BLaER1 treated with 17β-estradiol and CSF1 and Interleukin-3, amounts not matched to agents 10 nM and 100 nM (cell line): ENCODE measurements at regions not wholly inside any gene's neighbourhood (a gene's known extent, or its start where the extent isn't known, plus 50 kb on each side); places are given as distances from the start of the nearest gene placed in this dataset.

Experiments
- H3K27ac ChIP-seq, 11 experiments: shearing (Covaris generic); formaldehyde crosslinking; 2 replicates each; pipeline ENCODE4 v1.8.1; 2022
- H3K27me3 ChIP-seq, 11 experiments: shearing (Covaris generic); formaldehyde crosslinking; 2 replicates each; pipeline ENCODE4 v1.8.1; 2022
- H3K36me3 ChIP-seq, 11 experiments: shearing (Covaris generic); formaldehyde crosslinking; 2 replicates each; pipeline ENCODE4 v1.8.1; 2022
- H3K4me1 ChIP-seq, 10 experiments: shearing (Covaris generic); formaldehyde crosslinking; 2 replicates each; pipeline ENCODE4 v1.8.1; 2022
- H3K4me2 ChIP-seq, 11 experiments: shearing (Covaris generic); formaldehyde crosslinking; 2 replicates each; pipeline ENCODE4 v1.8.1; 2022
- H3K4me3 ChIP-seq, 10 experiments: shearing (Covaris generic); formaldehyde crosslinking; 2 replicates each; pipeline ENCODE4 v1.8.1; 2022
- H3K9ac ChIP-seq, 11 experiments: shearing (Covaris generic); formaldehyde crosslinking; 2 replicates each; pipeline ENCODE4 v1.8.1; 2022
- H3K9me3 ChIP-seq, 11 experiments: shearing (Covaris generic); formaldehyde crosslinking; replicated peaks in 1 of 11; 2 replicates each; pipeline ENCODE4 v1.8.1; 2022
- H4K20me1 ChIP-seq, 11 experiments: shearing (Covaris generic); formaldehyde crosslinking; 2 replicates each; pipeline ENCODE4 v1.8.1; 2022
- Cebpa-rat ChIP-seq, 11 experiments: shearing (Covaris generic); IDR thresholded peaks; 2 replicates each; pipeline ENCODE4 v1.8.1; 2022

DNA sequence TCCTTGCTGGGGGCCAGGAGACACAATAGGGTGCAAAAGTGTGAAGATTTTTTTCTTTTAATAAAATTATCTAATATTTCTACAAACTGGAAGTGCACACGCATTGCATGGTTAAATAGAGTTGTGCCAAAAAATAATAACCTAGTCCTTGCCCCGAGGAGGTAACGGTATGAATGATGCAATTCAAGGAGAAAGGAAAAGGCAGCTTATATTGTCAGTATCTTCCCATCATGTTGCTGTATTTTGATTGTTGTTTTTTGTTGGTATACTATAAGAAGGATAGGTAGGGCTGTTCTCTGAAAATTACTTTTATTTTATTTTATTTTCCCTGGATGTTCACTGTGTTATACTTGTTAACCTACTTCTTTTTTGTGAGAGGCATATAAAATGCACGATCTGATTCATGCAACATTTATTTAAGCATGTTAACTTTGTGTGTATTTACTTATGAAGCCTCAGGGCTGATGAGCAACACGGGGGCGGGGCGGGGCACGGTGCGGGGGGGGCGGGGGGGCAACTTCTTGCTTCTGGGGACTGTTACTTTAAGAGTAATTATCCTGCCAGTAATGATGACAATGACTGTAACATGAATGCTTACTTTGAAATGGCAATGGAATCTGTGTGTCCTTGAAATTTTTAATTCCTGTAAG is 118.6 kb downstream of the AQP4 start:
- Histone ChIP-seq H4K20me1 (no peaks in the 10 kb centered on the region), H3K27ac (no peak overlapping the region), H3K27me3 (no peaks in the 10 kb centered on the region), H3K9me3 (peaks cover 0 to 5% (median 0%) of the 10 kb centered on the region in 11 experiments; a peak in 1 of 22 replicates), H3K4me2 (no peak overlapping the region), H3K9ac (no peak overlapping the region), H3K36me3 (no peaks in the 10 kb centered on the region), H3K4me1 (peaks cover 0 to under 1% (median 0%) of the 10 kb centered on the region in 10 experiments; a peak in 2 of 20 replicates), H3K4me3 (no peak overlapping the region)
- TF ChIP-seq Cebpa-rat (IDR thresholded peaks at IDR 0.05), result no peak

DNA sequence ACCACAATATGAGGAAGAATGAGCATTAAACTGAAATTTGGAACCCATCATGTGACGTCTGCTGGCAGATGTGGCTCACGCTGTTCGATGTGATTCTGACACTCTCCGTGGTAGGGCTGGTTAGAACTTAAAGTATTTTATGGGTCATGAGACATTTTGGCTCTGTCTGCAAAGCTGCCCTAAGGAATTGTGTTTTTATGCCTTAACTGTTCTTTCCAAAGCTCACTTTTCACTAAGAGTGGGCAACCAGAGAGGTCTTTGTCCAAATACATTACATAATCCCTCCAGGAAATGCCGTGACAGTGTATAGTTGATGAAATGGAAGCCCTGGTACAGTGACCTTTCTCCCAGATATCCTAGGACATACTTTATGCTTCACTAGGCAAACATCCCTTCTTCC is 119.1 kb downstream of the AQP4 start:
- no peaks in the 10 kb centered on the region for H4K20me1 ChIP-seq
- no peaks in the 10 kb centered on the region for H3K27me3 ChIP-seq
- H3K9ac ChIP-seq, result no peak overlapping the region
- H3K36me3 ChIP-seq, result no peaks in the 10 kb centered on the region
- no peak overlapping the region for H3K4me2 ChIP-seq
- H3K4me1 ChIP-seq, result no peaks in the 10 kb centered on the region
- no peak overlapping the region for H3K4me3 ChIP-seq
- TF ChIP-seq Cebpa-rat (IDR thresholded peaks at IDR 0.05), result no peak
- peaks cover 0 to 5% (median 0%) of the 10 kb centered on the region in 11 experiments; a peak in 1 of 22 replicates for H3K9me3 ChIP-seq
- H3K27ac ChIP-seq, result no peak overlapping the region

DNA sequence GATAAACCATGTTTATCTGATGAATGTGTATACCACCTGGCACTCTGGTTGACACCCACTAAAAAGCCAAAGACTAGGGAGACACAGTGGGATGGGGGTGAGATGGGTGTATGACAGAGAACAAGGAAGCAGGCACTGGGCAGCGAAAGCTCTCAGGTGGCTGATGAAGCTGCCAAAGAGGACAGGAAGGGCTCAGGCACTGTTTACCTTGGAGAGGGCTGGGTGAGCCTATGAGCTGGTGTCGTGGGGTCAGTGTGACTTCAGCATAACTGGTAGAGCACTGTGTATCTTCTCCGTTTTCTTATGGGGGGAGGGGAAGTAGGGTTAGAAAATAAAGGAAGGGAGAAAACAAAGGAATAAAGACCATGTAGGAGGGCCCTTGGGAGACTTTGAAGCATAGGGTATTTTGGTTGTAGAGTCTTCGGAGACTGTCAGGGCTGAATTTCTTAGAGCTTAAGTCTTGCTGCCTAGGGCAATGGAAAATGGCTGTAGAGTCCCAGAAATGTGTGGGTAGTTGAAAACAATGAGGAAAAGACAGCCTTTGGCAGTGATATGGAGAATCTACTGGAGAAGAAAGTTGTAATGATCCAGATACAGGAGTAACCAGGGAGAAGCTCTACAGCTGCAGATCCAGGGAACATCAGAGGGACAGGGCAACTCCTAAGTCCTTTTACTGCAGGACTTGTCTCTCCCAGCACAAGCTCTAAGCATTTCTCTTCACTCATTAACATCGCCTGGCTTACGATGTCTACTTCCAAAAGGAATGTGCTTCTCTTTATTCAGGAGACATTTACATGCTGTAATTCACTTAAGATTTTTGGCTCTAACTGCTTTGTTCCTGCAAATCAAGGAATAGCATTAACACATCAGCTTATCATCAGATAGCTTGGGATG is 120.0 kb downstream of the AQP4 start:
- H4K20me1 ChIP-seq, result no peaks in the 10 kb centered on the region
- no peak overlapping the region for H3K4me2 ChIP-seq
- H3K4me3 ChIP-seq, result no peak overlapping the region
- H3K9ac ChIP-seq, result no peak overlapping the region
- no peaks in the 10 kb centered on the region for H3K36me3 ChIP-seq
- no peak for TF ChIP-seq Cebpa-rat (IDR thresholded peaks at IDR 0.05)
- H3K4me1 ChIP-seq, result no peaks in the 10 kb centered on the region
- no peak overlapping the region for H3K27ac ChIP-seq
- H3K27me3 ChIP-seq, result no peaks in the 10 kb centered on the region
- H3K9me3 ChIP-seq, result peaks cover 0 to 5% (median 0%) of the 10 kb centered on the region in 11 experiments; a peak in 1 of 22 replicates

DNA sequence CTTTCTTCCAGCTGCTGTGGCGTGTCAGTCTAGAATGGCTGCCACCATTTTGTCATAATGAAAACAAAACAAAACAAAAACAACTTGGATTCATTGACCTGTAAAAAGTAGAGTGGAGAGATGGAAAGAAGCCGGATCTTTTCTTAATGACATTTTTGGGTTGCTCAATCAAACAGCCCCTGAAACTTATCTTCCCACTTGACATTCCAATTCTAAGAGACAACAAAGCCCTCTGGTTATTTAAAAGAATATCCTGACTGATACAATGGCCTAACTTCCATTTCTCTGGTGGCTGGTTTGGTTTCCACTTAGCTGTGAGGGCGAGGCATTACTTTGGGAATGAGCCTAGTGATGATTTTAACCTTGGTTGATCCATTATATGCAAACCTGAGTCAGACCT is 123.7 kb downstream of the AQP4 start:
- no peaks in the 10 kb centered on the region for H3K4me1 ChIP-seq
- H3K27me3 ChIP-seq, result no peaks in the 10 kb centered on the region
- no peak overlapping the region for H3K4me2 ChIP-seq
- H3K4me3 ChIP-seq, result no peak overlapping the region
- no peaks in the 10 kb centered on the region for H3K36me3 ChIP-seq
- no peak overlapping the region for H3K9ac ChIP-seq
- no peaks in the 10 kb centered on the region for H4K20me1 ChIP-seq
- peaks cover 0 to 14% (median 5%) of the 10 kb centered on the region in 11 experiments; a peak in 6 of 22 replicates for H3K9me3 ChIP-seq
- no peak overlapping the region for H3K27ac ChIP-seq
- no peak for TF ChIP-seq Cebpa-rat (IDR thresholded peaks at IDR 0.05)

DNA sequence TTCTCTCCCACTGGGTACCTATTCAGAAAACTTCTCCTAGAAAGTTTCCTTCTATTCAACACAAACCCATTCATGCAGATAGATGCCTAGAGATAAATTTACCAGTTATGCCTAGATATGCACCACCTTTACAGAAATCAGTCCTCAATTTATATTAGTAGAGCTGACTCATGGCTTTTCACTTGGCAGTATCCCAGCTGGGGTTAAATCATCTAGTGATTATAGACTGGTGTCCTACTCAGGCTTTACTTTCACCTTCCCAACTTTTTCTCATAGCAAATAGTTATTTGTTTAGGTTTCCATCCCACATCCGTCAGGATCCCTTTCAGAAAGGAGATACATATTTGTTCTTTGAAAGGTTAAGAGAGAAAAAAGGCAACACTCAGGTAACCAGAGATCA is 124.5 kb downstream of the AQP4 start:
- no peak overlapping the region for H3K27ac ChIP-seq

DNA sequence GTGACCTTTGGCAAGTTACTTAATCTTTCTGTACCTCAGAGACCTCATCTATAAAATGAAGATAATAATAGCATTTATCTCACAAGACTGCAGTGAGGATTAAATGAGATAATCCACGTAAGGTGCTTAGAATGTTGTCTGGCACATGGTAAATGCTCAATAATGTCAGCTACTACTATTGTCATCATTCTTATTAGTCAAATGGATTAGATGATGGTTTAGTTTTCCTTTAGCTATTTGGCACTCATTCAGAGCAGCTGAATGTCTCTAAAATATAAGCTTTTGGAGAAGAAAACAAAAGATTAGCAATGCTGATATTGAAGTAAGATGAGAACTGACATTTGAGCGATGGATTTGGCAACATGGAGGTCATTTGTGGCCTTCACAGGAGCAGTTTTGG is 125.1 kb downstream of the AQP4 start:
- no peaks in the 10 kb centered on the region for H3K36me3 ChIP-seq
- no peak overlapping the region for H3K27ac ChIP-seq
- no peaks in the 10 kb centered on the region for H3K27me3 ChIP-seq
- no peak overlapping the region for H3K4me2 ChIP-seq
- no peak overlapping the region for H3K9ac ChIP-seq
- no peak for TF ChIP-seq Cebpa-rat (IDR thresholded peaks at IDR 0.05)
- H4K20me1 ChIP-seq, result no peaks in the 10 kb centered on the region
- no peaks in the 10 kb centered on the region for H3K4me1 ChIP-seq
- peaks cover 0 to 14% (median 5%) of the 10 kb centered on the region in 11 experiments; a peak in 6 of 22 replicates for H3K9me3 ChIP-seq
- H3K4me3 ChIP-seq, result no peak overlapping the region

More for the DNA sequence above, 124.5 kb downstream of the AQP4 start:
- no peaks in the 10 kb centered on the region for H3K4me1 ChIP-seq
- no peak overlapping the region for H3K4me3 ChIP-seq
- no peak overlapping the region for H3K4me2 ChIP-seq
- no peaks in the 10 kb centered on the region for H4K20me1 ChIP-seq
- H3K9me3 ChIP-seq, result peaks cover 0 to 14% (median 5%) of the 10 kb centered on the region in 11 experiments; a peak in 6 of 22 replicates
- TF ChIP-seq Cebpa-rat (IDR thresholded peaks at IDR 0.05), result no peak
- no peak overlapping the region for H3K9ac ChIP-seq
- no peaks in the 10 kb centered on the region for H3K36me3 ChIP-seq
- H3K27me3 ChIP-seq, result no peaks in the 10 kb centered on the region

DNA sequence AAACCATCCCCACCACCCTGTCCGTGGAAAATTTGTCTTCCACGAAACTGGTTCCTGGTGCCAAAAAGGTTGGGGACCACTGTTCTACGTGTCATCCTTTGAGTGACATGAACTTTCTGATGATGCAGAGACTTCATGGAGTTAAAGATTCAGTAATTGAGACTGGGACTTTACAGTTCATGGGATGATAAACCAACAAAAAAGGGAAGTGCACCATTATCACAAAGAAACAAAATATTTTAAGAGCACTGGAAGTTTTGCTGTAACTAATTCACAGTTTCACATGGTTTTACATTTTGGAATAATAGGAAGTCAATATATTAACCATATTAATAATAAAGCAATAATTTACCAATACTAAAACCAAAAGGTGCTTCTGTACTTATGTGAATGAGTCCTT is 126.8 kb downstream of the AQP4 start:
- H3K9ac ChIP-seq, result no peak overlapping the region
- H4K20me1 ChIP-seq, result no peaks in the 10 kb centered on the region
- no peaks in the 10 kb centered on the region for H3K27me3 ChIP-seq
- no peak overlapping the region for H3K4me2 ChIP-seq
- peaks cover 0 to 14% (median 5%) of the 10 kb centered on the region in 11 experiments; a peak in 5 of 22 replicates for H3K9me3 ChIP-seq
- TF ChIP-seq Cebpa-rat (IDR thresholded peaks at IDR 0.05), result no peak
- H3K4me1 ChIP-seq, result no peaks in the 10 kb centered on the region
- H3K36me3 ChIP-seq, result no peaks in the 10 kb centered on the region
- no peak overlapping the region for H3K27ac ChIP-seq
- H3K4me3 ChIP-seq, result no peak overlapping the region

DNA sequence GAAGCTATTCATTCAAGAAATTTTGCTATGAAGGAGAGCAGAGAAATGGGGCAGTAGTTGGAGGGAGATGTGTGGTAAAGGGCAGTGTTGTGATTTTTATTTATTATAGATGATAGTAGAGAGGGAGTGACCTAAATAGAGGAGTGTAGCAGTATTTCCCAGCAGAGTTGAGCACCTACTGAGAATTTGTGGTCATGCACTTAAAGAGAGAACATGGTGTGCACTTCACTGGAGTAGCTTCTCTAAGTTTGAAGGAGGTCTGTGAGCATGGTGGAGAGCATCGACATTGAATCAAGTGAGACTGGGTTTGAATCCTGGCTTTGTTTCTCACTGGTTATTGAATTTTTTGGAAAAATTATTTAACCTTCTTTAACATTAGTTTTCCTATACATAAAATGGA is 129.2 kb downstream of the AQP4 start:
- H3K4me1 ChIP-seq, result no peaks in the 10 kb centered on the region
- peaks cover 0 to 14% (median 5%) of the 10 kb centered on the region in 11 experiments; a peak in 5 of 22 replicates for H3K9me3 ChIP-seq
- no peak overlapping the region for H3K9ac ChIP-seq
- no peaks in the 10 kb centered on the region for H4K20me1 ChIP-seq
- no peaks in the 10 kb centered on the region for H3K27me3 ChIP-seq
- no peak overlapping the region for H3K4me3 ChIP-seq
- no peak overlapping the region for H3K4me2 ChIP-seq
- no peaks in the 10 kb centered on the region for H3K36me3 ChIP-seq
- H3K27ac ChIP-seq, result no peak overlapping the region
- TF ChIP-seq Cebpa-rat (IDR thresholded peaks at IDR 0.05), result no peak

DNA sequence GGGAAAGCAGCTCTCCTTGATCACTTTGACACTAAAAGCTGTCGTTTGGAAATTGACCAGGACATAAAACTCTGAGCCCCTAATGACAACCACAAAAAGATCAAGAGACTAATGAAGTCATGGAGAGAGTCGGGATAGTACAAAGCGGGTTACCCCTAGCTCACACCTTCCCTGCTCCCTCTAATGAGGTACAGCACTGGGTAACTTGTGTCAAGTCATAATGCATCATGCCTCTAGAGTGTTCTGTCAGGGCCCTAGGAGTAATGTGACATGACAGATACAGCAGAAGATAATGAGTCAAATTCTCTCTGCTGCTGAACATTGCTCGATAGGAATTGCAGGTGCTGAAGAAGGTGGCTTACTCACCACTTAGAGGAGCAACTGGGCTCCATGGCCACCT is 130.7 kb downstream of the AQP4 start:
- Histone ChIP-seq H3K9me3 (peaks cover 0 to 10% (median 5%) of the 10 kb centered on the region in 11 experiments; a peak in 5 of 22 replicates), H4K20me1 (no peaks in the 10 kb centered on the region), H3K27ac (no peak overlapping the region), H3K4me2 (no peak overlapping the region), H3K4me3 (no peak overlapping the region), H3K4me1 (no peaks in the 10 kb centered on the region), H3K27me3 (no peaks in the 10 kb centered on the region), H3K36me3 (no peaks in the 10 kb centered on the region), H3K9ac (no peak overlapping the region)
- no peak for TF ChIP-seq Cebpa-rat (IDR thresholded peaks at IDR 0.05)
